Stimulated activated CD8-positive, alpha-beta memory T cell treated with anti-CD3 and anti-CD28 coated beads, Interleukin-12 subunit alpha, Interleukin-12 subunit beta, amount 100 ng/mL, for 4 hours (primary cell): ENCODE measurements at regions not wholly inside any gene's neighbourhood (a gene's known extent, or its start where the extent isn't known, plus 50 kb on each side); places are given as distances from the start of the nearest gene placed in this dataset.

Source experiments
- DNase-seq: peaks from one replicate; pipeline ENCODE4 v3.0.0-alpha.2; 2020; ENCODE audit warnings: low read depth

- no peak for DNase-seq
Observed at GRCh38 chr5:15261269-15261995, 238.5 kb upstream of the FBXL7 start.

GRCh38 chr5:15260356-15261268 lies 239.4 kb upstream of the FBXL7 start:
- no peak for DNase-seq

GRCh38 chr5:15256485-15256884 lies 243.5 kb upstream of the FBXL7 start:
- DNase-seq, result no peak

GRCh38 chr5:15255576-15255975 lies 244.4 kb upstream of the FBXL7 start:
- DNase-seq, result no peak

- DNase-seq, result no peak
Observed at GRCh38 chr5:15254607-15255006, 245.4 kb upstream of the FBXL7 start.

- no peak for DNase-seq
Observed at GRCh38 chr5:15252331-15252730, 247.6 kb upstream of the FBXL7 start.

- DNase-seq, result no peak
Observed at GRCh38 chr5:15249152-15249551, 250.8 kb upstream of the FBXL7 start.

GRCh38 chr5:15248731-15249130 lies 251.2 kb upstream of the FBXL7 start:
- DNase-seq, result no peak

- DNase-seq, result no peak
Observed at GRCh38 chr5:15245913-15246312, 254.1 kb upstream of the FBXL7 start.

- DNase-seq, result no peak
Observed at GRCh38 chr5:15243301-15244020, 256.5 kb upstream of the FBXL7 start.

GRCh38 chr5:15241216-15241821 lies 258.7 kb upstream of the FBXL7 start:
- DNase-seq, result no peak

GRCh38 chr5:15238006-15238405 lies 262.0 kb upstream of the FBXL7 start:
- no peak for DNase-seq

- no peak for DNase-seq
Observed at GRCh38 chr5:15236911-15237508, 263.0 kb upstream of the FBXL7 start.

GRCh38 chr5:15234911-15235310 lies 265.1 kb upstream of the FBXL7 start:
- DNase-seq, result no peak

- DNase-seq, result no peak
Observed at GRCh38 chr5:15234366-15234765, 265.6 kb upstream of the FBXL7 start.

- no peak for DNase-seq
Observed at GRCh38 chr5:15233566-15233965, 266.4 kb upstream of the FBXL7 start.

- no peak for DNase-seq
Observed at GRCh38 chr5:15222156-15222555, 277.8 kb upstream of the FBXL7 start.

GRCh38 chr5:15220642-15221173 lies 279.3 kb upstream of the FBXL7 start:
- no peak for DNase-seq

- DNase-seq, result no peak
Observed at GRCh38 chr5:15215056-15215455, 284.9 kb upstream of the FBXL7 start.

- DNase-seq, result no peak
Observed at GRCh38 chr5:15214010-15214409, 286.0 kb upstream of the FBXL7 start.

GRCh38 chr5:15209053-15209762 lies 290.8 kb upstream of the FBXL7 start:
- no peak for DNase-seq
